Mesenchymal stem cell (in vitro differentiated cells and primary cell): ENCODE measurements at regions not wholly inside any gene's neighbourhood (a gene's known extent, or its start where the extent isn't known, plus 50 kb on each side); places are given as distances from the start of the nearest gene placed in this dataset.

Source experiments
- DNase-seq: peaks from one replicate; pipeline ENCODE4 v3.0.0-alpha.2; 2013
- H2AFZ ChIP-seq: one replicate; pipeline ENCODE4 v1.6.1; 2013; ENCODE audit warnings: low read depth, mild to moderate bottlenecking, control low read depth, inconsistent platforms, low read length, moderate library complexity
- H2AK5ac ChIP-seq: 2 replicates; pipeline ENCODE4 v1.6.1; 2013; ENCODE audit warnings: low read length, moderate library complexity, mild to moderate bottlenecking, inconsistent platforms; ENCODE audit not compliant: severe bottlenecking
- H2BK120ac ChIP-seq: one replicate; pipeline ENCODE4 v1.6.1; 2013; ENCODE audit warnings: low read depth, mild to moderate bottlenecking, inconsistent platforms, low read length, moderate library complexity
- H2BK12ac ChIP-seq, 2 experiments: one replicate each; pipeline ENCODE4 v1.6.1; 2013; ENCODE audit warnings: inconsistent platforms in 2 of 2, low read length in 2 of 2, mild to moderate bottlenecking in 2 of 2, moderate library complexity in 2 of 2, control low read depth in 1 of 2
- H2BK15ac ChIP-seq: one replicate; pipeline ENCODE4 v1.6.1; 2013; ENCODE audit warnings: mild to moderate bottlenecking, low read depth, inconsistent platforms; ENCODE audit not compliant: poor library complexity, severe bottlenecking
- H2BK5ac ChIP-seq: 2 replicates; pipeline ENCODE4 v1.6.1; 2013; ENCODE audit warnings: low read depth, mild to moderate bottlenecking, low read length, control low read depth, inconsistent platforms; ENCODE audit not compliant: poor library complexity, severe bottlenecking
- H3K14ac ChIP-seq, 2 experiments: one replicate each; pipeline ENCODE4 v1.6.1; 2013; ENCODE audit warnings: inconsistent platforms in 2 of 2, low read length in 2 of 2, control low read depth in 1 of 2, mild to moderate bottlenecking in 1 of 2, moderate library complexity in 1 of 2
- H3K18ac ChIP-seq, 2 experiments: one replicate each; pipeline ENCODE4 v1.6.1; 2013; ENCODE audit warnings: inconsistent platforms in 2 of 2, low read length in 2 of 2, control low read depth in 1 of 2, low read depth in 1 of 2, mild to moderate bottlenecking in 1 of 2
- H3K23ac ChIP-seq, 2 experiments: one replicate each; pipeline ENCODE4 v1.6.1; 2013; ENCODE audit warnings: inconsistent platforms in 2 of 2, low read length in 2 of 2, mild to moderate bottlenecking in 2 of 2, moderate library complexity in 2 of 2, control low read depth in 1 of 2
- H3K27ac ChIP-seq: 2 replicates; pipeline ENCODE4 v1.5.1; 2013; ENCODE audit warnings: mild to moderate bottlenecking, moderate library complexity, low read length, control low read depth, inconsistent platforms; ENCODE audit not compliant: poor library complexity, severe bottlenecking
- H3K27me3 ChIP-seq, 2 experiments: 2 replicates each; pipeline versions ENCODE4 v1.6.1 to v1.7.0; 2013; ENCODE audit warnings: low read length in 2 of 2, mild to moderate bottlenecking in 2 of 2, moderate library complexity in 2 of 2, control low read depth in 1 of 2, inconsistent platforms in 1 of 2; ENCODE audit not compliant: control insufficient read depth in 1 of 2, insufficient read depth in 1 of 2
- H3K36me3 ChIP-seq, 2 experiments: 2 replicates each; pipeline versions ENCODE4 v1.6.1 to v1.7.0; 2013; ENCODE audit warnings: low read length in 2 of 2, control low read depth in 1 of 2, inconsistent platforms in 1 of 2, low read depth in 1 of 2, mild to moderate bottlenecking in 1 of 2; ENCODE audit not compliant: insufficient read depth in 2 of 2, control insufficient read depth in 1 of 2
- H3K4ac ChIP-seq, 2 experiments: one replicate each; pipeline ENCODE4 v1.6.1; 2013; ENCODE audit warnings: inconsistent platforms in 2 of 2, low read length in 2 of 2, mild to moderate bottlenecking in 2 of 2, moderate library complexity in 2 of 2, control low read depth in 1 of 2, low read depth in 1 of 2
- H3K4me1 ChIP-seq: 2 replicates; pipeline ENCODE4 v1.6.1; 2013; ENCODE audit warnings: low read depth, low read length, control low read depth; ENCODE audit not compliant: control insufficient read depth, insufficient read depth
- H3K4me2 ChIP-seq: 2 replicates; pipeline ENCODE4 v1.6.1; 2013; ENCODE audit warnings: low read length, mild to moderate bottlenecking, inconsistent platforms; ENCODE audit not compliant: poor library complexity, severe bottlenecking
- H3K4me3 ChIP-seq, 2 experiments: 2 replicates each; pipeline versions ENCODE4 v1.5.1 to v1.7.0; 2013; ENCODE audit warnings: low read length in 2 of 2, mild to moderate bottlenecking in 2 of 2, control low read depth in 1 of 2, low read depth in 1 of 2; ENCODE audit not compliant: insufficient read depth in 1 of 2
- H3K79me1 ChIP-seq: replicated peaks from 2 replicates; pipeline ENCODE4 v1.6.1; 2013; ENCODE audit warnings: mild to moderate bottlenecking, control low read depth, low read length, inconsistent platforms; ENCODE audit not compliant: poor library complexity, severe bottlenecking
- H3K9ac ChIP-seq: 2 replicates; pipeline ENCODE4 v1.7.0; 2013; ENCODE audit warnings: mild to moderate bottlenecking, low read length, moderate library complexity
- H3K9me3 ChIP-seq: 2 replicates; pipeline ENCODE4 v1.7.0; 2013; ENCODE audit warnings: mild to moderate bottlenecking, low read length; ENCODE audit not compliant: control insufficient read depth
- H4K8ac ChIP-seq: one replicate; pipeline ENCODE4 v1.6.1; 2013; ENCODE audit warnings: inconsistent platforms, mild to moderate bottlenecking, low read length, moderate library complexity
- H4K91ac ChIP-seq: one replicate; pipeline ENCODE4 v1.6.1; 2013; ENCODE audit warnings: mild to moderate bottlenecking, low read length, inconsistent platforms
- WGBS: methylation state at CpG from one replicate; pipeline ENCODE4 v1.1.7; 2013; ENCODE audit warnings: mixed read lengths; 5-methylcytosine and 5-hydroxymethylcytosine counted together

GRCh38 chr5:99076723-99077640 is 148.2 kb upstream of the CHD1 start:
- H2BK12ac ChIP-seq = no peak overlapping the region
- no peak overlapping the region for H3K14ac ChIP-seq
- H3K27me3 ChIP-seq = peaks cover 0 to 4% of the 10 kb centered on the region in 2 experiments
- H3K27ac ChIP-seq = no peak overlapping the region
- no peak overlapping the region for H4K91ac ChIP-seq
- 86% methylated on average over 3 of the region's 4 CpGs for WGBS
- no peak overlapping the region for H3K4me3 ChIP-seq
- H3K9ac ChIP-seq = no peak overlapping the region
- no peak overlapping the region for H2AFZ ChIP-seq
- no peak overlapping the region for H4K8ac ChIP-seq
- H3K79me1 ChIP-seq = no peaks in the 10 kb centered on the region
- no peaks in the 10 kb centered on the region for H3K36me3 ChIP-seq
- H3K4me1 ChIP-seq = no peaks in the 10 kb centered on the region
- DNase-seq = no peak
- no peak overlapping the region for H3K4me2 ChIP-seq
- no peak overlapping the region for H3K18ac ChIP-seq
- H2BK15ac ChIP-seq = no peak overlapping the region
- peaks cover 3% of the 10 kb centered on the region for H3K9me3 ChIP-seq
- no peak overlapping the region for H3K4ac ChIP-seq
- no peak overlapping the region for H2BK5ac ChIP-seq
- H2AK5ac ChIP-seq = no peak overlapping the region
- H3K23ac ChIP-seq = no peak overlapping the region
- no peak overlapping the region for H2BK120ac ChIP-seq

GRCh38 chr5:99072846-99073245 is 144.0 kb upstream of the CHD1 start:
- no peak overlapping the region for H2AK5ac ChIP-seq
- no peaks in the 10 kb centered on the region for H3K27me3 ChIP-seq
- WGBS = 100% methylated on average over 1 of the region's 1 CpG
- H4K91ac ChIP-seq = no peak overlapping the region
- H2AFZ ChIP-seq = no peak overlapping the region
- no peak overlapping the region for H3K9ac ChIP-seq
- H3K79me1 ChIP-seq = no peaks in the 10 kb centered on the region
- H3K27ac ChIP-seq = no peak overlapping the region
- no peak overlapping the region for H2BK5ac ChIP-seq
- H3K4me3 ChIP-seq = no peak overlapping the region
- no peak overlapping the region for H2BK12ac ChIP-seq
- H3K14ac ChIP-seq = no peak overlapping the region
- H2BK120ac ChIP-seq = no peak overlapping the region
- H3K9me3 ChIP-seq = peaks cover 3% of the 10 kb centered on the region
- H3K18ac ChIP-seq = no peak overlapping the region
- no peaks in the 10 kb centered on the region for H3K4me1 ChIP-seq
- no peak overlapping the region for H3K4ac ChIP-seq
- no peak overlapping the region for H4K8ac ChIP-seq
- DNase-seq = no peak
- H3K4me2 ChIP-seq = no peak overlapping the region
- no peak overlapping the region for H2BK15ac ChIP-seq
- no peak overlapping the region for H3K23ac ChIP-seq
- H3K36me3 ChIP-seq = no peaks in the 10 kb centered on the region

- Histone ChIP-seq H3K9me3 (peaks cover 3% of the 10 kb centered on the region), H3K27ac (no peak overlapping the region), H3K36me3 (no peaks in the 10 kb centered on the region), H2AFZ (no peak overlapping the region), H3K27me3 (no peaks in the 10 kb centered on the region), H3K9ac (no peak overlapping the region), H2BK5ac (no peak overlapping the region), H3K4me2 (no peak overlapping the region), H2BK12ac (no peak overlapping the region), H2AK5ac (no peak overlapping the region), H3K79me1 (no peaks in the 10 kb centered on the region), H3K23ac (no peak overlapping the region), H3K14ac (no peak overlapping the region), H4K91ac (no peak overlapping the region), H3K4ac (no peak overlapping the region), H3K18ac (no peak overlapping the region), H3K4me1 (no peaks in the 10 kb centered on the region), H4K8ac (no peak overlapping the region), H3K4me3 (no peak overlapping the region), H2BK120ac (no peak overlapping the region), H2BK15ac (no peak overlapping the region)
- no peak for DNase-seq
- WGBS = 90% methylated on average over 2 of the region's 2 CpGs
Observed at GRCh38 chr5:99070822-99071221, 142.0 kb upstream of the CHD1 start.

- Histone ChIP-seq H3K14ac (no peak overlapping the region), H3K23ac (no peak overlapping the region), H4K8ac (no peak overlapping the region), H2AK5ac (no peak overlapping the region), H3K36me3 (no peaks in the 10 kb centered on the region), H3K79me1 (no peaks in the 10 kb centered on the region), H3K4me1 (no peaks in the 10 kb centered on the region), H3K18ac (no peak overlapping the region), H2AFZ (no peak overlapping the region), H3K4me3 (no peak overlapping the region), H2BK15ac (no peak overlapping the region), H3K27me3 (no peaks in the 10 kb centered on the region), H2BK120ac (no peak overlapping the region), H3K9ac (no peak overlapping the region), H2BK5ac (no peak overlapping the region), H3K4me2 (no peak overlapping the region), H3K27ac (no peak overlapping the region), H2BK12ac (no peak overlapping the region), H4K91ac (no peak overlapping the region), H3K4ac (no peak overlapping the region), H3K9me3 (peaks cover 3% of the 10 kb centered on the region)
- DNase-seq = no peak
- 75% methylated on average over 3 of the region's 4 CpGs for WGBS
Observed at GRCh38 chr5:99070362-99070761, 141.6 kb upstream of the CHD1 start.
